ENCODE measurements at regions not wholly inside any gene's neighbourhood (a gene's known extent, or its start where the extent isn't known, plus 50 kb on each side); places are given as distances from the start of the nearest gene placed in this dataset.

DNA sequence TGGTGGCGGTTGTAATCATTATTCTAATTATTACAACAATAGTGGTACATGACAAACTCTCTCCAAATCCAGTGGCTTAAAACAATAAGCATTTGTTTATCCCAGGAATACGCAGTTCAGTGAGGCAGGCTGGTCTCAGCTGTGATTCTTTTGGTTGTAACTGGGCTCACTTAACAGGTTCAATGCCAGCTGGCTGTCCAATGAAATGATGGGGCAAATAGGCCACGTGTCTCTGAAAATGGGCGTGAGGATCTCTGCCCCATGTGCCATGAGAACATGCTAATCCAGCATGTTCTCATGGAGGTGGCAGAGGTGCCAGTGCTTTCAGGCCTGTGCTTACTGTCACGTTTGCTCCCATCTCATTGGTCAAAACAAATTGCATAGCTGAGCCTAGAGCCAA lies 73.1 kb upstream of the CLMN start:
- H2AFZ ChIP-seq (ENCODE audit: control insufficient read depth, low read depth, low read length), result no peak overlapping the region
- no peak overlapping the region for H3K4me2 ChIP-seq (ENCODE audit: control insufficient read depth, insufficient read depth)
- peaks cover 8% of the 10 kb centered on the region for H3K4me1 ChIP-seq (ENCODE audit: control insufficient read depth, insufficient read depth, low read length)
- ATAC-seq, result no peak
- RAD21 ChIA-PET (ENCODE audit: unreplicated experiment), result no interaction called here
- H3K27ac ChIP-seq (ENCODE audit: control insufficient read depth, insufficient read depth), result no peak overlapping the region
- 52% methylated on average over 5 of the region's 5 CpGs for WGBS (ENCODE audit: insufficient coverage, insufficient replicate concordance, low lambda C conversion rate, missing lambda C conversion rate)
- BruUV-seq (replicated peaks), result no TSS peak
- no peaks in the 10 kb centered on the region for H3K36me3 ChIP-seq (ENCODE audit: control insufficient read depth in 2 of 2, insufficient read depth in 2 of 2, low read length in 1 of 2)
- H4K20me1 ChIP-seq (ENCODE audit: control insufficient read depth, insufficient read depth), result no peaks in the 10 kb centered on the region
- H3K79me2 ChIP-seq (ENCODE audit: control insufficient read depth, insufficient read depth, low read length), result no peaks in the 10 kb centered on the region
- CTCF ChIA-PET, result interaction anchor here (1.1 kb wide), 1 partner anchor 39 kb away, joined by 3 read pairs; no protein-coding TSS in a partner anchor
- H3K27me3 ChIP-seq (replicated peaks in 1 of 2; ENCODE audit: control insufficient read depth in 2 of 2, insufficient read depth in 2 of 2, low read length in 1 of 2), result no peaks in the 10 kb centered on the region; a peak in 1 of 4 replicates
- H3K9me3 ChIP-seq (replicated peaks; ENCODE audit: control insufficient read depth, insufficient read depth, low read length), result no peaks in the 10 kb centered on the region
- SMC1A ChIA-PET (ENCODE audit: uncharacterized antibody, unreplicated experiment), result no interaction called here
- H3K9ac ChIP-seq (ENCODE audit: control insufficient read depth, insufficient read depth, low read length), result no peak overlapping the region
- no peak overlapping the region for H3K4me3 ChIP-seq
- intact Hi-C loops (cut with micrococcal nuclease; ENCODE audit: unreplicated experiment) (no loop called here), in situ Hi-C loops (cut with MboI) (loop anchor here (25.0 kb wide), 1 partner anchor 706 kb away; no protein-coding TSS in a partner anchor)
- no peak for FAIRE-seq
- POLR2A ChIA-PET, result no interaction called here
- DNase-seq (ENCODE audit: low read depth, low spot score), result no peak
- TF ChIP-seq RFX5 (IDR thresholded peaks at IDR 0.05; ENCODE audit: low read depth, low read length), result no peak
- no peak for TF ChIP-seq YBX1 (IDR thresholded peaks at IDR 0.05)
- TF ChIP-seq WRNIP1 (IDR thresholded peaks at IDR 0.05; ENCODE audit: borderline replicate concordance, low read depth, low read length), result no peak
- no peak for TF ChIP-seq EED (IDR thresholded peaks at IDR 0.05; ENCODE audit: low read depth)
- TF ChIP-seq HDGF (IDR thresholded peaks at IDR 0.05), result no peak
- TF ChIP-seq TCF7 (IDR thresholded peaks at IDR 0.05; ENCODE audit: borderline replicate concordance), result no peak
- TF ChIP-seq, protein P1, sequence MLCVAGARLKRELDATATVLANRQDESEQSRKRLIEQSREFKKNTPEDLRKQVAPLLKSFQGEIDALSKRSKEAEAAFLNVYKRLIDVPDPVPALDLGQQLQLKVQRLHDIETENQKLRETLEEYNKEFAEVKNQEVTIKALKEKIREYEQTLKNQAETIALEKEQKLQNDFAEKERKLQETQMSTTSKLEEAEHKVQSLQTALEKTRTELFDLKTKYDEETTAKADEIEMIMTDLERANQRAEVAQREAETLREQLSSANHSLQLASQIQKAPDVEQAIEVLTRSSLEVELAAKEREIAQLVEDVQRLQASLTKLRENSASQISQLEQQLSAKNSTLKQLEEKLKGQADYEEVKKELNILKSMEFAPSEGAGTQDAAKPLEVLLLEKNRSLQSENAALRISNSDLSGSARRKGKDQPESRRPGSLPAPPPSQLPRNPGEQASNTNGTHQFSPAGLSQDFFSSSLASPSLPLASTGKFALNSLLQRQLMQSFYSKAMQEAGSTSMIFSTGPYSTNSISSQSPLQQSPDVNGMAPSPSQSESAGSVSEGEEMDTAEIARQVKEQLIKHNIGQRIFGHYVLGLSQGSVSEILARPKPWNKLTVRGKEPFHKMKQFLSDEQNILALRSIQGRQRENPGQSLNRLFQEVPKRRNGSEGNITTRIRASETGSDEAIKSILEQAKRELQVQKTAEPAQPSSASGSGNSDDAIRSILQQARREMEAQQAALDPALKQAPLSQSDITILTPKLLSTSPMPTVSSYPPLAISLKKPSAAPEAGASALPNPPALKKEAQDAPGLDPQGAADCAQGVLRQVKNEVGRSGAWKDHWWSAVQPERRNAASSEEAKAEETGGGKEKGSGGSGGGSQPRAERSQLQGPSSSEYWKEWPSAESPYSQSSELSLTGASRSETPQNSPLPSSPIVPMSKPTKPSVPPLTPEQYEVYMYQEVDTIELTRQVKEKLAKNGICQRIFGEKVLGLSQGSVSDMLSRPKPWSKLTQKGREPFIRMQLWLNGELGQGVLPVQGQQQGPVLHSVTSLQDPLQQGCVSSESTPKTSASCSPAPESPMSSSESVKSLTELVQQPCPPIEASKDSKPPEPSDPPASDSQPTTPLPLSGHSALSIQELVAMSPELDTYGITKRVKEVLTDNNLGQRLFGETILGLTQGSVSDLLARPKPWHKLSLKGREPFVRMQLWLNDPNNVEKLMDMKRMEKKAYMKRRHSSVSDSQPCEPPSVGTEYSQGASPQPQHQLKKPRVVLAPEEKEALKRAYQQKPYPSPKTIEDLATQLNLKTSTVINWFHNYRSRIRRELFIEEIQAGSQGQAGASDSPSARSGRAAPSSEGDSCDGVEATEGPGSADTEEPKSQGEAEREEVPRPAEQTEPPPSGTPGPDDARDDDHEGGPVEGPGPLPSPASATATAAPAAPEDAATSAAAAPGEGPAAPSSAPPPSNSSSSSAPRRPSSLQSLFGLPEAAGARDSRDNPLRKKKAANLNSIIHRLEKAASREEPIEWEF (IDR thresholded peaks at IDR 0.05; ENCODE audit: insufficient replicate concordance, low read depth, low read length), result no peak
- TF ChIP-seq PAX8 (IDR thresholded peaks at IDR 0.05), result no peak
- no peak for TF ChIP-seq POLR2A (IDR thresholded peaks at IDR 0.05; ENCODE audit: low read depth, low read length)
- no peak for TF ChIP-seq TAF1 (IDR thresholded peaks at IDR 0.05; ENCODE audit: borderline replicate concordance, low read depth, low read length)
- TF ChIP-seq, protein P2, sequence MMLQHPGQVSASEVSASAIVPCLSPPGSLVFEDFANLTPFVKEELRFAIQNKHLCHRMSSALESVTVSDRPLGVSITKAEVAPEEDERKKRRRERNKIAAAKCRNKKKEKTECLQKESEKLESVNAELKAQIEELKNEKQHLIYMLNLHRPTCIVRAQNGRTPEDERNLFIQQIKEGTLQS (IDR thresholded peaks at IDR 0.05; ENCODE audit: borderline replicate concordance, extremely low read depth, low read depth, low read length), result no peak
- TF ChIP-seq, protein P3, sequence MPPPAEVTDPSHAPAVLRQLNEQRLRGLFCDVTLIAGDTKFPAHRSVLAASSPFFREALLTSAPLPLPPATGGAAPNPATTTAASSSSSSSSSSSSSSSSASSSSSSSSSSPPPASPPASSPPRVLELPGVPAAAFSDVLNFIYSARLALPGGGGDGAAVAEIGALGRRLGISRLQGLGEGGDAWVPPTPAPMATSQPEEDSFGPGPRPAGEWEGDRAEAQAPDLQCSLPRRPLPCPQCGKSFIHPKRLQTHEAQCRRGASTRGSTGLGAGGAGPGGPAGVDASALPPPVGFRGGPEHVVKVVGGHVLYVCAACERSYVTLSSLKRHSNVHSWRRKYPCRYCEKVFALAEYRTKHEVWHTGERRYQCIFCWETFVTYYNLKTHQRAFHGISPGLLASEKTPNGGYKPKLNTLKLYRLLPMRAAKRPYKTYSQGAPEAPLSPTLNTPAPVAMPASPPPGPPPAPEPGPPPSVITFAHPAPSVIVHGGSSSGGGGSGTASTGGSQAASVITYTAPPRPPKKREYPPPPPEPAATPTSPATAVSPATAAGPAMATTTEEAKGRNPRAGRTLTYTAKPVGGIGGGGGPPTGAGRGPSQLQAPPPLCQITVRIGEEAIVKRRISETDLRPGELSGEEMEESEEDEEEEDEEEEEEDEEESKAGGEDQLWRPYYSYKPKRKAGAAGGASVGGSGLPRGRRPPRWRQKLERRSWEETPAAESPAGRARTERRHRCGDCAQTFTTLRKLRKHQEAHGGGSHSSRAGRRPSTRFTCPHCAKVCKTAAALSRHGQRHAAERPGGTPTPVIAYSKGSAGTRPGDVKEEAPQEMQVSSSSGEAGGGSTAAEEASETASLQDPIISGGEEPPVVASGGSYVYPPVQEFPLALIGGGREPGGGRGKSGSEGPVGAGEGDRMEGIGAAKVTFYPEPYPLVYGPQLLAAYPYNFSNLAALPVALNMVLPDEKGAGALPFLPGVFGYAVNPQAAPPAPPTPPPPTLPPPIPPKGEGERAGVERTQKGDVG (CRISPR knock-in tag; IDR thresholded peaks at IDR 0.05), result no peak
- TF ChIP-seq HDAC6 (IDR thresholded peaks at IDR 0.05; ENCODE audit: unreplicated experiment), result no peak
- no peak for TF ChIP-seq MTA3 (IDR thresholded peaks at IDR 0.05; ENCODE audit: borderline replicate concordance, low read length)
- TF ChIP-seq BHLHE40 (IDR thresholded peaks at IDR 0.05; ENCODE audit: borderline replicate concordance in 1 of 2, low read depth in 2 of 2, low read length in 1 of 2), result no peak
- no peak for TF ChIP-seq DPF2 (IDR thresholded peaks at IDR 0.05)
- TF ChIP-seq ZNF24 (IDR thresholded peaks at IDR 0.05), result no peak
- TF ChIP-seq SUPT20H (IDR thresholded peaks at IDR 0.05; ENCODE audit: borderline replicate concordance, control insufficient read depth, low read depth, low read length), result no peak

Data from GM12878 (cell line).